H9 (cell line): ENCODE measurements at regions not wholly inside any gene's neighbourhood (a gene's known extent, or its start where the extent isn't known, plus 50 kb on each side); places are given as distances from the start of the nearest gene placed in this dataset.
A peak's percentile ranks its signal among the peaks of the same experiment; 100 is the strongest.

Source experiments
- DNase-seq: peaks from one replicate; pipeline ENCODE4 v3.0.0-alpha.2; 2017
- H2AFZ ChIP-seq: one replicate; pipeline ENCODE4 v1.6.1; 2013; ENCODE audit warnings: mild to moderate bottlenecking, low read length, control low read depth, moderate library complexity
- H2AK5ac ChIP-seq: 2 replicates; pipeline ENCODE4 v1.6.1; 2013; ENCODE audit warnings: low read length, control low read depth, mixed read lengths; ENCODE audit not compliant: insufficient read length
- H2BK120ac ChIP-seq: one replicate; pipeline ENCODE4 v1.6.1; 2013; ENCODE audit warnings: low read depth, mild to moderate bottlenecking, low read length, control low read depth, inconsistent platforms; ENCODE audit not compliant: poor library complexity, severe bottlenecking
- H2BK12ac ChIP-seq: 2 replicates; pipeline ENCODE4 v1.6.1; 2013; ENCODE audit warnings: low read length, control low read depth, mixed read lengths, low read depth; ENCODE audit not compliant: insufficient read length
- H2BK15ac ChIP-seq: 2 replicates; pipeline ENCODE4 v1.6.1; 2013; ENCODE audit warnings: low read depth, low read length, control low read depth
- H2BK20ac ChIP-seq: one replicate; pipeline ENCODE4 v1.6.1; 2013; ENCODE audit warnings: low read depth, mild to moderate bottlenecking, low read length, control low read depth, inconsistent platforms; ENCODE audit not compliant: poor library complexity, severe bottlenecking
- H2BK5ac ChIP-seq: 2 replicates; pipeline ENCODE4 v1.6.1; 2013; ENCODE audit warnings: low read length, control low read depth, mixed read lengths; ENCODE audit not compliant: insufficient read length
- H3K14ac ChIP-seq: 2 replicates; pipeline ENCODE4 v1.6.1; 2013; ENCODE audit warnings: low read length, control low read depth; ENCODE audit not compliant: insufficient read depth
- H3K18ac ChIP-seq: 2 replicates; pipeline ENCODE4 v1.6.1; 2013; ENCODE audit warnings: low read depth, mild to moderate bottlenecking, mixed read lengths, low read length, control low read depth; ENCODE audit not compliant: insufficient read length
- H3K23ac ChIP-seq: 2 replicates; pipeline ENCODE4 v1.6.1; 2013; ENCODE audit warnings: low read length, control low read depth, mixed read lengths, low read depth; ENCODE audit not compliant: insufficient read length
- H3K23me2 ChIP-seq: 2 replicates; pipeline ENCODE4 v1.6.1; 2013; ENCODE audit warnings: low read depth, mild to moderate bottlenecking, mixed read lengths, low read length, control low read depth; ENCODE audit not compliant: insufficient read length, poor library complexity, severe bottlenecking
- H3K27ac ChIP-seq: 2 replicates; pipeline ENCODE4 v1.5.1; 2013; ENCODE audit warnings: low read length, control low read depth, mixed read lengths, low read depth; ENCODE audit not compliant: insufficient read length
- H3K27me3 ChIP-seq: 2 replicates; pipeline ENCODE4 v1.6.1; 2013; ENCODE audit warnings: low read length, control low read depth, inconsistent platforms; ENCODE audit not compliant: insufficient read depth
- H3K4ac ChIP-seq: 2 replicates; pipeline ENCODE4 v1.6.1; 2013; ENCODE audit warnings: low read depth, mild to moderate bottlenecking, control low read depth, inconsistent platforms, low read length, moderate library complexity
- H3K4me1 ChIP-seq: 2 replicates; pipeline ENCODE4 v1.6.1; 2013; ENCODE audit warnings: low read length, control low read depth, inconsistent platforms; ENCODE audit not compliant: insufficient read depth
- H3K4me2 ChIP-seq: 2 replicates; pipeline ENCODE4 v1.6.1; 2013; ENCODE audit warnings: low read length, control low read depth, mixed read lengths; ENCODE audit not compliant: insufficient read length, insufficient read depth
- H3K56ac ChIP-seq: 2 replicates; pipeline ENCODE4 v1.6.1; 2013; ENCODE audit warnings: low read depth, mild to moderate bottlenecking, mixed read lengths, low read length, control low read depth; ENCODE audit not compliant: insufficient read length
- H3K79me1 ChIP-seq: 2 replicates; pipeline ENCODE4 v1.6.1; 2013; ENCODE audit warnings: low read depth, mild to moderate bottlenecking, moderate library complexity, low read length, control low read depth, inconsistent platforms; ENCODE audit not compliant: insufficient read depth, poor library complexity, severe bottlenecking
- H3K79me2 ChIP-seq: 2 replicates; pipeline ENCODE4 v1.6.1; 2013; ENCODE audit warnings: low read length, control low read depth, inconsistent platforms; ENCODE audit not compliant: insufficient read depth
- H3K9ac ChIP-seq: 2 replicates; pipeline ENCODE4 v1.6.1; 2013; ENCODE audit warnings: low read length, control low read depth, mixed read lengths; ENCODE audit not compliant: insufficient read length; ENCODE audit errors: extremely low read depth
- H3K9me3 ChIP-seq: one replicate; pipeline ENCODE4 v1.6.1; 2013; ENCODE audit warnings: low read depth, low read length, inconsistent platforms; ENCODE audit not compliant: control insufficient read depth
- H3T11ph ChIP-seq: one replicate; pipeline ENCODE4 v1.6.1; 2013; ENCODE audit warnings: mild to moderate bottlenecking, low read length, control low read depth, inconsistent platforms
- H4K20me1 ChIP-seq: one replicate; pipeline ENCODE4 v1.6.1; 2013; ENCODE audit not compliant: control insufficient read depth, insufficient read length, insufficient read depth
- H4K5ac ChIP-seq: 2 replicates; pipeline ENCODE4 v1.6.1; 2013; ENCODE audit warnings: low read depth, mild to moderate bottlenecking, mixed read lengths, low read length, control low read depth; ENCODE audit not compliant: insufficient read length
- H4K8ac ChIP-seq: replicated peaks from 2 replicates; pipeline ENCODE4 v1.6.1; 2013; ENCODE audit warnings: low read length, control low read depth, mixed read lengths, low read depth; ENCODE audit not compliant: insufficient read length
- H4K91ac ChIP-seq: 2 replicates; pipeline ENCODE4 v1.6.1; 2013; ENCODE audit warnings: low read depth, mild to moderate bottlenecking, moderate library complexity, mixed read lengths, low read length, control low read depth; ENCODE audit not compliant: insufficient read length
- H3K27ac Mint-ChIP-seq, 3 experiments: 2 replicates in 2 of 3; 3 replicates in 1 of 3; pipeline ENCODE4 v1.8.0; 2020 to 2021; ENCODE audit warnings: mixed read lengths in 3 of 3, mild to moderate bottlenecking in 1 of 3, moderate library complexity in 1 of 3
- H3K27me3 Mint-ChIP-seq: 2 replicates; pipeline ENCODE4 v1.8.0; 2021; ENCODE audit warnings: low read depth, mild to moderate bottlenecking, moderate library complexity, mixed read lengths
- H3K36me3 Mint-ChIP-seq, 3 experiments: 2 replicates in 2 of 3; 3 replicates in 1 of 3; pipeline ENCODE4 v1.8.0; 2020 to 2021; ENCODE audit warnings: low read depth in 3 of 3, mixed read lengths in 3 of 3; ENCODE audit not compliant: insufficient read depth in 1 of 3
- H3K4me1 Mint-ChIP-seq, 2 experiments: 2 replicates each; pipeline ENCODE4 v1.8.0; 2020; ENCODE audit warnings: mixed read lengths in 2 of 2
- H3K4me3 Mint-ChIP-seq, 2 experiments: 2 replicates in 1 of 2; 3 replicates in 1 of 2; pipeline ENCODE4 v1.8.0; 2020 to 2021; ENCODE audit warnings: mild to moderate bottlenecking in 2 of 2, mixed read lengths in 2 of 2, moderate library complexity in 1 of 2
- H3K9me3 Mint-ChIP-seq, 2 experiments: 2 replicates in 1 of 2; 3 replicates in 1 of 2; pipeline ENCODE4 v1.8.0; 2020; ENCODE audit warnings: mild to moderate bottlenecking in 2 of 2, mixed read lengths in 2 of 2, moderate library complexity in 1 of 2
- WGBS: extraction: QIAGEN DNeasy Blood & Tissue Kit; methylation state at CpG from one replicate; pipeline ENCODE4 v1.1.7; 2013; ENCODE audit warnings: missing lambda C conversion rate, low lambda C conversion rate, mixed read lengths; ENCODE audit not compliant: insufficient read length; ENCODE audit errors: extremely low coverage; 5-methylcytosine and 5-hydroxymethylcytosine counted together
- TF ChIP-seq, protein P1 (sequence below): fragments of 200-600 bp; sonication (generic); conservative IDR thresholded peaks from 3 replicates; pipeline ENCODE4 v1.8.0; 2021; ENCODE audit warnings: antibody characterized with exemption, mild to moderate bottlenecking

DNA sequence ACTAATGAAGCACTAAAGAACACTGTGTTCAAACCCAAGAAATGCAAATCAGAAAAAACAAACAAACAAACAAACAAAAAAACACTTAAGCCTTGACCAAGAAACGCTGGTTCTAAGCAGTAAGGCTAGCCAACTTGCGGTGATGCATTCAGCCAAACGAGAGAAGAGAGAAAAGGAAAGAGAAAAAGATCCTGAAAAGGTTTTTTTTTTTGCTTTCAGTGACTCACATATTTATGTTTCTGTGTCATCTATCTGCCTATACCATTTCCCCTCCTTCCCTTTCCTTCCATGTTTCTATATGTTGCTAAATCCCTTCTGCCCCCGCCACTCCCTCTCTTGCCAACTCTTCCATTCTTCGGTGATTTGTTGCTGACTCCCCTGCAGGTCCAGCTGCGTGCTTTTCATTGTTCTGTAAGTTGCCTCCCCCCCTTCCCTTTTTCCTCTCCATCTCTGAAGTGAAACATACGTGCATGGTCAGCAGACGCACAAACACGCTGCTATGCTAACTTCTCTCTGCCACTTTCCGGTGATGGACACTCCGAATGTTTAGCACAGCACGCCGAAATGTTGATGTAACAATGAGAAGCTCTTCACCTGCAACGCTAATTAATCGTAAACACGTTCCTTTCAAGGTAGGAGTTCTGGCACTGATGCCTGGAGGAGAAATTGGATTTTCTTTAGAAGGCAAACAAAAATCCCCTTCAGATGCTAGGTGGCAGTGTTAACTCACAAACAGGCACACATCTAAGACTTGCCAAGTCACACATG, 154.4 kb downstream of the TUSC7 start:
- no CpG with 5 or more reads among the region's 16 CpGs for WGBS
- H3K9me3 Mint-ChIP-seq: no peaks in the 10 kb centered on the region
- H3K9ac ChIP-seq: peak overlapping the region; percentile 65
- no peak overlapping the region for H2BK5ac ChIP-seq
- H3K4me3 Mint-ChIP-seq: no peak overlapping the region
- H4K5ac ChIP-seq: peak overlapping the region; percentile 85
- H2BK20ac ChIP-seq: no peak overlapping the region
- H2AK5ac ChIP-seq: no peak overlapping the region
- H3K27me3 Mint-ChIP-seq: no peaks in the 10 kb centered on the region
- no peaks in the 10 kb centered on the region for H4K20me1 ChIP-seq
- no peak overlapping the region for H3K27ac Mint-ChIP-seq
- H3K9me3 ChIP-seq: no peaks in the 10 kb centered on the region
- peak overlapping the region; percentile 54 for H3K18ac ChIP-seq
- no peak overlapping the region for H3K56ac ChIP-seq
- peak overlapping the region; percentile 98 for H3K4me2 ChIP-seq
- H2BK120ac ChIP-seq: no peak overlapping the region
- TF ChIP-seq, protein P1, sequence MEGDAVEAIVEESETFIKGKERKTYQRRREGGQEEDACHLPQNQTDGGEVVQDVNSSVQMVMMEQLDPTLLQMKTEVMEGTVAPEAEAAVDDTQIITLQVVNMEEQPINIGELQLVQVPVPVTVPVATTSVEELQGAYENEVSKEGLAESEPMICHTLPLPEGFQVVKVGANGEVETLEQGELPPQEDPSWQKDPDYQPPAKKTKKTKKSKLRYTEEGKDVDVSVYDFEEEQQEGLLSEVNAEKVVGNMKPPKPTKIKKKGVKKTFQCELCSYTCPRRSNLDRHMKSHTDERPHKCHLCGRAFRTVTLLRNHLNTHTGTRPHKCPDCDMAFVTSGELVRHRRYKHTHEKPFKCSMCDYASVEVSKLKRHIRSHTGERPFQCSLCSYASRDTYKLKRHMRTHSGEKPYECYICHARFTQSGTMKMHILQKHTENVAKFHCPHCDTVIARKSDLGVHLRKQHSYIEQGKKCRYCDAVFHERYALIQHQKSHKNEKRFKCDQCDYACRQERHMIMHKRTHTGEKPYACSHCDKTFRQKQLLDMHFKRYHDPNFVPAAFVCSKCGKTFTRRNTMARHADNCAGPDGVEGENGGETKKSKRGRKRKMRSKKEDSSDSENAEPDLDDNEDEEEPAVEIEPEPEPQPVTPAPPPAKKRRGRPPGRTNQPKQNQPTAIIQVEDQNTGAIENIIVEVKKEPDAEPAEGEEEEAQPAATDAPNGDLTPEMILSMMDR: peak; percentile 72
- H3K36me3 Mint-ChIP-seq: no peaks in the 10 kb centered on the region; a peak in 1 of 7 replicates
- H2BK12ac ChIP-seq: no peak overlapping the region
- no peak overlapping the region for H3K23ac ChIP-seq
- DNase-seq: peak; percentile 67
- H3K4me1 Mint-ChIP-seq: peaks cover 3 to 7% of the 10 kb centered on the region in 2 experiments
- H2BK15ac ChIP-seq: no peak overlapping the region
- H4K91ac ChIP-seq: no peak overlapping the region
- H3K79me2 ChIP-seq: no peaks in the 10 kb centered on the region
- no peak overlapping the region for H3K4ac ChIP-seq
- H3K4me1 ChIP-seq: peaks cover 3% of the 10 kb centered on the region; the same call in 1 of the 2 replicates
- peaks cover 3% of the 10 kb centered on the region for H3K23me2 ChIP-seq
- H3K14ac ChIP-seq: peak overlapping the region; percentile 88; the same call in 1 of the 2 replicates
- no peaks in the 10 kb centered on the region for H3K79me1 ChIP-seq
- peak overlapping the region; percentile 98 for H2AFZ ChIP-seq
- H3K27me3 ChIP-seq: no peaks in the 10 kb centered on the region
- no peak overlapping the region for H4K8ac ChIP-seq
- no peak overlapping the region for H3T11ph ChIP-seq
- H3K27ac ChIP-seq: peak overlapping the region; percentile 29
